Liver (tissue), 3 donors: ENCODE measurements at regions not wholly inside any gene's neighbourhood (a gene's known extent, or its start where the extent isn't known, plus 50 kb on each side); places are given as distances from the start of the nearest gene placed in this dataset.

ENCODE experiments used
- ATF3 ChIP-seq: IDR thresholded peaks from 2 replicates; pipeline ENCODE4 v1.6.1; 2016; ENCODE audit warnings: antibody characterized with exemption
- CTCF ChIP-seq: fragments of 150-350 bp; IDR thresholded peaks from 2 replicates; pipeline ENCODE4 v1.5.1; 2017; ENCODE audit warnings: improper control_type of control experiment, low read depth, low read length; ENCODE audit not compliant: missing input control
- FOXA1 ChIP-seq: IDR thresholded peaks from 2 replicates; pipeline ENCODE4 v1.6.1; 2016; ENCODE audit warnings: antibody characterized with exemption
- GABPA ChIP-seq, 2 donors: IDR thresholded peaks in 1 of 2; conservative IDR thresholded peaks in 1 of 2; 2 replicates each; pipeline ENCODE4 v1.6.1; 2016; ENCODE audit warnings: antibody characterized with exemption in 2 of 2, mild to moderate bottlenecking in 1 of 2, moderate library complexity in 1 of 2
- HNF4A ChIP-seq, 2 donors: conservative IDR thresholded peaks; 2 replicates each; pipeline ENCODE4 v1.6.1; 2016; ENCODE audit warnings: antibody characterized with exemption in 2 of 2, mild to moderate bottlenecking in 2 of 2
- HNF4G ChIP-seq: IDR thresholded peaks from 2 replicates; pipeline ENCODE4 v1.6.1; 2016; ENCODE audit warnings: antibody characterized with exemption
- JUND ChIP-seq, 2 donors: IDR thresholded peaks; 2 replicates each; pipeline ENCODE4 v1.6.1; 2016; ENCODE audit warnings: antibody characterized with exemption in 2 of 2
- REST ChIP-seq: IDR thresholded peaks from 2 replicates; pipeline ENCODE4 v1.6.1; 2016; ENCODE audit warnings: antibody characterized with exemption, mild to moderate bottlenecking
- RXRA ChIP-seq, 2 donors: IDR thresholded peaks; 2 replicates each; pipeline ENCODE4 v1.6.1; 2017 to 2018; ENCODE audit warnings: antibody characterized with exemption in 2 of 2, mild to moderate bottlenecking in 1 of 2
- SP1 ChIP-seq: IDR thresholded peaks from 2 replicates; pipeline ENCODE4 v1.6.1; 2018; ENCODE audit warnings: antibody characterized with exemption, mild to moderate bottlenecking
- TAF1 ChIP-seq: conservative IDR thresholded peaks from 2 replicates; pipeline ENCODE4 v1.6.1; 2016; ENCODE audit warnings: antibody characterized with exemption, mild to moderate bottlenecking
- YY1 ChIP-seq: IDR thresholded peaks from 2 replicates; pipeline ENCODE4 v1.6.1; 2016; ENCODE audit warnings: antibody characterized with exemption, mild to moderate bottlenecking
- TF ChIP-seq, protein P1 (sequence below): IDR thresholded peaks from 2 replicates; pipeline ENCODE4 v1.6.1; 2016; ENCODE audit warnings: antibody characterized with exemption
- donor health status: healthy.
- donor health status: healthy.

DNA sequence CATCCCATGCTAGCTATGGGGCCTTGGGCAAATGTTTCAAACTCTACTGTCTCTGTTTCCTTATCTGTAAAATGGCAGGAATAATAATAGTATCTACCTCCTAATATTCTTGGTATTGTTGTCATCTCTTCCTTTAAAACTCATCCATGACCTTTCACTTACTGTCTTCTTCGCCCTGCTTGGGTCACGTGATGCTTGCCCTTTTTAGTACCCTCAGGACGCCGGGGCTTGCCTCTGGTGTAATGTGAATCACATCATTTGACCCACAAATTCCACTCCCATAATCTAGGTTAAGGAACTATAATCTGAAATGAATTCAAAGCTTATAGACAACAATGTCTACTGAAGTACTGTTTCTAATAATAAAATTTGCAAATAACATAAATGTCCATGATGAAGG is 162.7 kb downstream of the DRD1 start:
- TF ChIP-seq CTCF (no peak), GABPA (IDR thresholded peaks at IDR 0.05 in 1 of 2, conservative IDR thresholded peaks at IDR 0.05 in 1 of 2) (no peak), HNF4A (conservative IDR thresholded peaks at IDR 0.05) (no peak), REST (no peak), FOXA1 (no peak), HNF4G (no peak), TAF1 (no peak), JUND (IDR thresholded peaks at IDR 0.05) (no peak), YY1 (no peak), RXRA (IDR thresholded peaks at IDR 0.05) (no peak), SP1 (no peak), ATF3 (no peak)
- TF ChIP-seq, protein P1, sequence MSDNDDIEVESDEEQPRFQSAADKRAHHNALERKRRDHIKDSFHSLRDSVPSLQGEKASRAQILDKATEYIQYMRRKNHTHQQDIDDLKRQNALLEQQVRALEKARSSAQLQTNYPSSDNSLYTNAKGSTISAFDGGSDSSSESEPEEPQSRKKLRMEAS: no peak
